K562 (cell line): ENCODE measurements at regions not wholly inside any gene's neighbourhood (a gene's known extent, or its start where the extent isn't known, plus 50 kb on each side); places are given as distances from the start of the nearest gene placed in this dataset.

ENCODE experiments used
- ELF1 ChIP-seq: fragments of 200-800 bp; sonication (Bioruptor generic); IDR thresholded peaks from 2 replicates; pipeline ENCODE4 v1.6.1; 2016; ENCODE audit warnings: missing genetic modification characterization, missing compliant biosample characterization
- GABPA ChIP-seq: fragments of 200-800 bp; sonication (Bioruptor generic); conservative IDR thresholded peaks from 2 replicates; pipeline ENCODE4 v1.6.1; 2016; ENCODE audit warnings: low read depth, missing genetic modification characterization, missing compliant biosample characterization
- L3MBTL2 ChIP-seq: fragments of 450-650 bp; IDR thresholded peaks from 2 replicates; pipeline ENCODE4 v1.6.1; 2016; ENCODE audit warnings: mild to moderate bottlenecking, moderate library complexity
- PHF8 ChIP-seq: fragments of 200-600 bp; sonication (generic); IDR thresholded peaks from 2 replicates; pipeline ENCODE4 v1.6.1; 2012; ENCODE audit warnings: mixed run types, mild to moderate bottlenecking, inconsistent platforms, low read length, moderate library complexity, borderline replicate concordance
- RBFOX2 ChIP-seq: fragments of 200-400 bp; formaldehyde crosslinking; IDR thresholded peaks from 2 replicates; pipeline ENCODE4 v1.6.1; 2017; ENCODE audit warnings: low read depth, mild to moderate bottlenecking, low read length, moderate library complexity
- TF ChIP-seq, protein P1 (sequence below): fragments of 450-650 bp; IDR thresholded peaks from 2 replicates; pipeline ENCODE4 v1.6.1; 2016; ENCODE audit warnings: mild to moderate bottlenecking, moderate library complexity

GRCh38 chr6:112689183-112689858 is 342.2 kb downstream of the RFPL4B start (continued):
- TF ChIP-seq, protein P1, sequence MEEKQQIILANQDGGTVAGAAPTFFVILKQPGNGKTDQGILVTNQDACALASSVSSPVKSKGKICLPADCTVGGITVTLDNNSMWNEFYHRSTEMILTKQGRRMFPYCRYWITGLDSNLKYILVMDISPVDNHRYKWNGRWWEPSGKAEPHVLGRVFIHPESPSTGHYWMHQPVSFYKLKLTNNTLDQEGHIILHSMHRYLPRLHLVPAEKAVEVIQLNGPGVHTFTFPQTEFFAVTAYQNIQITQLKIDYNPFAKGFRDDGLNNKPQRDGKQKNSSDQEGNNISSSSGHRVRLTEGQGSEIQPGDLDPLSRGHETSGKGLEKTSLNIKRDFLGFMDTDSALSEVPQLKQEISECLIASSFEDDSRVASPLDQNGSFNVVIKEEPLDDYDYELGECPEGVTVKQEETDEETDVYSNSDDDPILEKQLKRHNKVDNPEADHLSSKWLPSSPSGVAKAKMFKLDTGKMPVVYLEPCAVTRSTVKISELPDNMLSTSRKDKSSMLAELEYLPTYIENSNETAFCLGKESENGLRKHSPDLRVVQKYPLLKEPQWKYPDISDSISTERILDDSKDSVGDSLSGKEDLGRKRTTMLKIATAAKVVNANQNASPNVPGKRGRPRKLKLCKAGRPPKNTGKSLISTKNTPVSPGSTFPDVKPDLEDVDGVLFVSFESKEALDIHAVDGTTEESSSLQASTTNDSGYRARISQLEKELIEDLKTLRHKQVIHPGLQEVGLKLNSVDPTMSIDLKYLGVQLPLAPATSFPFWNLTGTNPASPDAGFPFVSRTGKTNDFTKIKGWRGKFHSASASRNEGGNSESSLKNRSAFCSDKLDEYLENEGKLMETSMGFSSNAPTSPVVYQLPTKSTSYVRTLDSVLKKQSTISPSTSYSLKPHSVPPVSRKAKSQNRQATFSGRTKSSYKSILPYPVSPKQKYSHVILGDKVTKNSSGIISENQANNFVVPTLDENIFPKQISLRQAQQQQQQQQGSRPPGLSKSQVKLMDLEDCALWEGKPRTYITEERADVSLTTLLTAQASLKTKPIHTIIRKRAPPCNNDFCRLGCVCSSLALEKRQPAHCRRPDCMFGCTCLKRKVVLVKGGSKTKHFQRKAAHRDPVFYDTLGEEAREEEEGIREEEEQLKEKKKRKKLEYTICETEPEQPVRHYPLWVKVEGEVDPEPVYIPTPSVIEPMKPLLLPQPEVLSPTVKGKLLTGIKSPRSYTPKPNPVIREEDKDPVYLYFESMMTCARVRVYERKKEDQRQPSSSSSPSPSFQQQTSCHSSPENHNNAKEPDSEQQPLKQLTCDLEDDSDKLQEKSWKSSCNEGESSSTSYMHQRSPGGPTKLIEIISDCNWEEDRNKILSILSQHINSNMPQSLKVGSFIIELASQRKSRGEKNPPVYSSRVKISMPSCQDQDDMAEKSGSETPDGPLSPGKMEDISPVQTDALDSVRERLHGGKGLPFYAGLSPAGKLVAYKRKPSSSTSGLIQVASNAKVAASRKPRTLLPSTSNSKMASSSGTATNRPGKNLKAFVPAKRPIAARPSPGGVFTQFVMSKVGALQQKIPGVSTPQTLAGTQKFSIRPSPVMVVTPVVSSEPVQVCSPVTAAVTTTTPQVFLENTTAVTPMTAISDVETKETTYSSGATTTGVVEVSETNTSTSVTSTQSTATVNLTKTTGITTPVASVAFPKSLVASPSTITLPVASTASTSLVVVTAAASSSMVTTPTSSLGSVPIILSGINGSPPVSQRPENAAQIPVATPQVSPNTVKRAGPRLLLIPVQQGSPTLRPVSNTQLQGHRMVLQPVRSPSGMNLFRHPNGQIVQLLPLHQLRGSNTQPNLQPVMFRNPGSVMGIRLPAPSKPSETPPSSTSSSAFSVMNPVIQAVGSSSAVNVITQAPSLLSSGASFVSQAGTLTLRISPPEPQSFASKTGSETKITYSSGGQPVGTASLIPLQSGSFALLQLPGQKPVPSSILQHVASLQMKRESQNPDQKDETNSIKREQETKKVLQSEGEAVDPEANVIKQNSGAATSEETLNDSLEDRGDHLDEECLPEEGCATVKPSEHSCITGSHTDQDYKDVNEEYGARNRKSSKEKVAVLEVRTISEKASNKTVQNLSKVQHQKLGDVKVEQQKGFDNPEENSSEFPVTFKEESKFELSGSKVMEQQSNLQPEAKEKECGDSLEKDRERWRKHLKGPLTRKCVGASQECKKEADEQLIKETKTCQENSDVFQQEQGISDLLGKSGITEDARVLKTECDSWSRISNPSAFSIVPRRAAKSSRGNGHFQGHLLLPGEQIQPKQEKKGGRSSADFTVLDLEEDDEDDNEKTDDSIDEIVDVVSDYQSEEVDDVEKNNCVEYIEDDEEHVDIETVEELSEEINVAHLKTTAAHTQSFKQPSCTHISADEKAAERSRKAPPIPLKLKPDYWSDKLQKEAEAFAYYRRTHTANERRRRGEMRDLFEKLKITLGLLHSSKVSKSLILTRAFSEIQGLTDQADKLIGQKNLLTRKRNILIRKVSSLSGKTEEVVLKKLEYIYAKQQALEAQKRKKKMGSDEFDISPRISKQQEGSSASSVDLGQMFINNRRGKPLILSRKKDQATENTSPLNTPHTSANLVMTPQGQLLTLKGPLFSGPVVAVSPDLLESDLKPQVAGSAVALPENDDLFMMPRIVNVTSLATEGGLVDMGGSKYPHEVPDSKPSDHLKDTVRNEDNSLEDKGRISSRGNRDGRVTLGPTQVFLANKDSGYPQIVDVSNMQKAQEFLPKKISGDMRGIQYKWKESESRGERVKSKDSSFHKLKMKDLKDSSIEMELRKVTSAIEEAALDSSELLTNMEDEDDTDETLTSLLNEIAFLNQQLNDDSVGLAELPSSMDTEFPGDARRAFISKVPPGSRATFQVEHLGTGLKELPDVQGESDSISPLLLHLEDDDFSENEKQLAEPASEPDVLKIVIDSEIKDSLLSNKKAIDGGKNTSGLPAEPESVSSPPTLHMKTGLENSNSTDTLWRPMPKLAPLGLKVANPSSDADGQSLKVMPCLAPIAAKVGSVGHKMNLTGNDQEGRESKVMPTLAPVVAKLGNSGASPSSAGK, result peak; percentile 54; the same call in 1 of the 2 replicates
- 0 out of 2 replicates have a peak, but pooled peaks have one; percentile 46 for TF ChIP-seq L3MBTL2
- peak; percentile 26; the same call in 1 of the 2 replicates for TF ChIP-seq PHF8
- TF ChIP-seq GABPA (tag), result peak; percentile 40; the same call in 1 of the 2 replicates
- TF ChIP-seq ELF1 (tag), result peak; percentile 55; the same call in 1 of the 2 replicates
- peak; percentile 69 for TF ChIP-seq RBFOX2
